Esophagus muscularis mucosa (tissue), 2 donors: ENCODE measurements at regions not wholly inside any gene's neighbourhood (a gene's known extent, or its start where the extent isn't known, plus 50 kb on each side); places are given as distances from the start of the nearest gene placed in this dataset.

Experiments used
- POLR2A ChIP-seq: fragments of 450-650 bp; IDR thresholded peaks from one replicate; pipeline ENCODE4 v1.6.1; 2017; ENCODE audit warnings: antibody characterized with exemption, moderate library complexity, mild to moderate bottlenecking, low read depth
- POLR2AphosphoS5 ChIP-seq, 2 donors: sonication (generic); formaldehyde crosslinking; IDR thresholded peaks; one replicate each; pipeline ENCODE4 v1.6.1; 2017; ENCODE audit warnings: antibody characterized with exemption in 2 of 2

GRCh38 chr6:137403855-137404254 lies 90.3 kb downstream of the OLIG3 start:
- TF ChIP-seq POLR2AphosphoS5 (IDR thresholded peaks at IDR 0.05) (no peak), POLR2A (no peak)
